Panc1 (cell line): ENCODE measurements at regions not wholly inside any gene's neighbourhood (a gene's known extent, or its start where the extent isn't known, plus 50 kb on each side); places are given as distances from the start of the nearest gene placed in this dataset.

Experiments used
- ATAC-seq: fragments of 200-7000 bp; cut with Tn5 transposase; 2 replicates; pipeline ENCODE4 v1.9.1; 2020; ENCODE audit warnings: mild to moderate bottlenecking, moderate library complexity
- BruUV-seq: library from RNA; stranded (reverse); fragments of 400-500 nt; replicated peaks from 2 replicates; lab custom pipeline; 2021; lab: Mats Ljungman, UMichigan
- CTCF ChIA-PET: fragments of 300-600 bp; sonication (Branson Sonifier 250); formaldehyde crosslinking; loops from one replicate; lab custom pipeline; 2022; ENCODE audit warnings: antibody characterized with exemption; lab: Charles Lee
- POLR2A ChIA-PET: fragments of 300-600 bp; sonication (Branson Sonifier 250); formaldehyde crosslinking; loops from one replicate; lab custom pipeline; 2022; ENCODE audit warnings: antibody characterized with exemption; lab: Charles Lee
- DNase-seq: peaks from one replicate; pipeline ENCODE4 v3.0.0-alpha.2; 2010; ENCODE audit warnings: low read depth, low spot score
- H3K27ac ChIP-seq: 2 replicates; pipeline ENCODE4 v1.5.1; 2011; ENCODE audit warnings: mild to moderate bottlenecking, low read length, inconsistent platforms
- H3K27me3 ChIP-seq: fragments of 200-500 bp; sonication (Bioruptor generic); 2 replicates; pipeline ENCODE4 v1.6.0; 2014; ENCODE audit warnings: low read length, inconsistent platforms; ENCODE audit not compliant: control insufficient read depth, insufficient read depth
- H3K36me3 ChIP-seq: fragments of 200-500 bp; sonication (Bioruptor generic); 2 replicates; pipeline ENCODE4 v1.5.1; 2014; ENCODE audit warnings: inconsistent platforms, mild to moderate bottlenecking, low read length, moderate library complexity; ENCODE audit not compliant: control insufficient read depth, insufficient read depth
- H3K4me1 ChIP-seq: 2 replicates; pipeline ENCODE4 v1.5.1; 2011; ENCODE audit warnings: inconsistent platforms, mild to moderate bottlenecking, low read length, moderate library complexity; ENCODE audit not compliant: control insufficient read depth, insufficient read depth
- H3K4me3 ChIP-seq, 2 experiments: 2 replicates each; pipeline ENCODE4 v1.5.1; 2011 to 2012; ENCODE audit warnings: low read depth in 2 of 2, low read length in 2 of 2, mild to moderate bottlenecking in 2 of 2, inconsistent platforms in 1 of 2, moderate library complexity in 1 of 2
- H3K9me3 ChIP-seq: fragments of 200-500 bp; sonication (Bioruptor generic); 2 replicates; pipeline ENCODE4 v1.5.1; 2014; ENCODE audit warnings: low read depth, mild to moderate bottlenecking, inconsistent platforms, low read length, moderate library complexity; ENCODE audit not compliant: control insufficient read depth, insufficient read depth
- CTCF ChIP-seq: fragments of 450-650 bp; IDR thresholded peaks from 2 replicates; pipeline ENCODE4 v1.5.1; 2017; ENCODE audit warnings: mild to moderate bottlenecking
- POLR2AphosphoS5 ChIP-seq: IDR thresholded peaks from 2 replicates; pipeline ENCODE4 v1.6.1; 2012; ENCODE audit warnings: mild to moderate bottlenecking, low read depth, low read length, moderate library complexity
- REST ChIP-seq, 2 experiments: IDR thresholded peaks; 2 replicates each; pipeline ENCODE4 v1.6.1; 2011 to 2012; ENCODE audit warnings: low read depth in 2 of 2, control low read depth in 1 of 2, low read length in 1 of 2, mild to moderate bottlenecking in 1 of 2, moderate library complexity in 1 of 2; ENCODE audit not compliant: insufficient read depth in 1 of 2
- SIN3A ChIP-seq: IDR thresholded peaks from 2 replicates; pipeline ENCODE4 v1.6.1; 2012; ENCODE audit warnings: low read depth, mild to moderate bottlenecking, low read length, moderate library complexity, borderline replicate concordance; ENCODE audit not compliant: insufficient read depth
- TCF7L2 ChIP-seq: IDR thresholded peaks from 2 replicates; pipeline ENCODE4 v1.6.1; 2011; ENCODE audit warnings: mild to moderate bottlenecking, low read depth, low read length, inconsistent platforms
- in situ Hi-C: cut with HindIII; loops from 2 replicates; pipeline ENCODE4 v1.10.0; 2016; ENCODE audit warnings: low sequenced_read_pairs, low pct_unique_long_range_greater_than_20kb
- intact Hi-C: fragments of 100-400 bp; cut with micrococcal nuclease; formaldehyde crosslinking; loops from one replicate; pipeline ENCODE4 v1.10.0; 2022; ENCODE audit not compliant: unreplicated experiment

- no peak for ATAC-seq
Observed at GRCh38 chr5:4579679-4580078, 560.5 kb upstream of the ADAMTS16 start.

GRCh38 chr5:4580772-4581171 is 559.4 kb upstream of the ADAMTS16 start:
- intact Hi-C loops, result no loop called here
- TF ChIP-seq SIN3A (no peak), REST (IDR thresholded peaks at IDR 0.05; ENCODE audit: insufficient read depth in 1 of 2, low read depth in 2 of 2, low read length in 1 of 2) (no peak), CTCF (no peak), POLR2AphosphoS5 (no peak), TCF7L2 (no peak)
- H3K27ac ChIP-seq, result no peak overlapping the region
- in situ Hi-C loops, result no loop called here
- ATAC-seq, result no peak
- H3K27me3 ChIP-seq, result no peaks in the 10 kb centered on the region
- no peaks in the 10 kb centered on the region for H3K9me3 ChIP-seq
- no peaks in the 10 kb centered on the region for H3K36me3 ChIP-seq
- ChIA-PET CTCF (no interaction called here), POLR2A (no interaction called here)
- no peak overlapping the region for H3K4me3 ChIP-seq
- no TSS peak for BruUV-seq
- no peaks in the 10 kb centered on the region for H3K4me1 ChIP-seq
- no peak for DNase-seq

More at GRCh38 chr5:4579679-4580078, 560.5 kb upstream of the ADAMTS16 start:
- H3K4me1 ChIP-seq, result no peaks in the 10 kb centered on the region
- no peaks in the 10 kb centered on the region for H3K9me3 ChIP-seq
- ChIA-PET CTCF (no interaction called here), POLR2A (no interaction called here)
- H3K4me3 ChIP-seq, result no peak overlapping the region
- in situ Hi-C loops, result no loop called here
- no peak for DNase-seq
- no peaks in the 10 kb centered on the region for H3K27me3 ChIP-seq
- no TSS peak for BruUV-seq
- TF ChIP-seq SIN3A, result no peak
- TF ChIP-seq POLR2AphosphoS5, result no peak
- no peak for TF ChIP-seq CTCF
- TF ChIP-seq REST (IDR thresholded peaks at IDR 0.05; ENCODE audit: insufficient read depth in 1 of 2, low read depth in 2 of 2, low read length in 1 of 2), result no peak
- TF ChIP-seq TCF7L2, result no peak
- H3K36me3 ChIP-seq, result no peaks in the 10 kb centered on the region
- no peak overlapping the region for H3K27ac ChIP-seq
- intact Hi-C loops, result no loop called here
